Astrocyte (in vitro differentiated cells and primary cell): ENCODE measurements at regions not wholly inside any gene's neighbourhood (a gene's known extent, or its start where the extent isn't known, plus 50 kb on each side); places are given as distances from the start of the nearest gene placed in this dataset.

Experiments
- DNase-seq: peaks from one replicate; pipeline ENCODE4 v3.0.0-alpha.2; 2010; ENCODE audit warnings: low read depth
- FAIRE-seq: peaks from 2 replicates; lab custom pipeline; 2011; peaks lifted over from hg19 to GRCh38; lab: Jason Lieb, UNC
- H2AFZ ChIP-seq: 2 replicates; pipeline ENCODE4 v1.6.0; 2012; ENCODE audit warnings: low read depth, low read length, inconsistent platforms
- H3K27ac ChIP-seq: 2 replicates; pipeline ENCODE4 v1.5.1; 2011; ENCODE audit warnings: low read depth, low read length, inconsistent platforms
- H3K27me3 ChIP-seq: 2 replicates; pipeline ENCODE4 v1.6.0; 2011; ENCODE audit warnings: low read length, inconsistent platforms; ENCODE audit not compliant: insufficient read depth
- H3K36me3 ChIP-seq: 2 replicates; pipeline ENCODE4 v1.5.1; 2011; ENCODE audit warnings: low read length, inconsistent platforms; ENCODE audit not compliant: insufficient read depth
- H3K4me1 ChIP-seq: 2 replicates; pipeline ENCODE4 v1.5.1; 2011; ENCODE audit warnings: low read length, inconsistent platforms; ENCODE audit not compliant: insufficient read depth
- H3K4me2 ChIP-seq: 2 replicates; pipeline ENCODE4 v1.6.0; 2012; ENCODE audit warnings: low read length, inconsistent platforms
- H3K4me3 ChIP-seq: 2 replicates; pipeline ENCODE4 v1.5.1; 2011; ENCODE audit warnings: low read depth, mild to moderate bottlenecking, low read length, inconsistent platforms; ENCODE audit not compliant: insufficient read depth
- H3K79me2 ChIP-seq: 2 replicates; pipeline ENCODE4 v1.6.0; 2012; ENCODE audit warnings: mild to moderate bottlenecking, low read length, inconsistent platforms; ENCODE audit not compliant: insufficient read depth
- H3K9ac ChIP-seq: 2 replicates; pipeline ENCODE4 v1.6.0; 2012; ENCODE audit warnings: mild to moderate bottlenecking, low read length, inconsistent platforms
- H3K9me3 ChIP-seq: 2 replicates; pipeline ENCODE4 v1.5.1; 2012; ENCODE audit warnings: low read depth, mild to moderate bottlenecking, low read length, inconsistent platforms; ENCODE audit not compliant: insufficient read depth
- H4K20me1 ChIP-seq: 2 replicates; pipeline ENCODE4 v1.6.0; 2012; ENCODE audit warnings: low read length, inconsistent platforms; ENCODE audit not compliant: insufficient read depth
- H3K27ac Mint-ChIP-seq: one replicate; pipeline ENCODE4 v1.8.0; 2021; ENCODE audit warnings: mild to moderate bottlenecking, mixed read lengths; ENCODE audit not compliant: unreplicated experiment
- H3K27me3 Mint-ChIP-seq: one replicate; pipeline ENCODE4 v1.8.0; 2021; ENCODE audit warnings: low read depth, mixed read lengths; ENCODE audit not compliant: unreplicated experiment
- H3K36me3 Mint-ChIP-seq: one replicate; pipeline ENCODE4 v1.8.0; 2021; ENCODE audit warnings: low read depth, mixed read lengths; ENCODE audit not compliant: unreplicated experiment
- H3K4me1 Mint-ChIP-seq: one replicate; pipeline ENCODE4 v1.8.0; 2021; ENCODE audit warnings: low read depth, mixed read lengths; ENCODE audit not compliant: unreplicated experiment
- H3K4me3 Mint-ChIP-seq: one replicate; pipeline ENCODE4 v1.8.0; 2021; ENCODE audit warnings: mild to moderate bottlenecking, moderate library complexity, mixed read lengths; ENCODE audit not compliant: unreplicated experiment
- H3K9me3 Mint-ChIP-seq: one replicate; pipeline ENCODE4 v1.8.0; 2021; ENCODE audit warnings: mild to moderate bottlenecking, mixed read lengths; ENCODE audit not compliant: unreplicated experiment
- CTCF ChIP-seq: IDR thresholded peaks from 2 replicates; pipeline ENCODE4 v1.5.1; 2011; ENCODE audit warnings: low read depth, mild to moderate bottlenecking, inconsistent platforms, low read length, moderate library complexity; ENCODE audit not compliant: insufficient read depth
- EZH2 ChIP-seq: IDR thresholded peaks from 2 replicates; pipeline ENCODE4 v1.6.1; 2012; ENCODE audit warnings: mild to moderate bottlenecking, low read length, inconsistent platforms; ENCODE audit not compliant: insufficient read depth

DNA sequence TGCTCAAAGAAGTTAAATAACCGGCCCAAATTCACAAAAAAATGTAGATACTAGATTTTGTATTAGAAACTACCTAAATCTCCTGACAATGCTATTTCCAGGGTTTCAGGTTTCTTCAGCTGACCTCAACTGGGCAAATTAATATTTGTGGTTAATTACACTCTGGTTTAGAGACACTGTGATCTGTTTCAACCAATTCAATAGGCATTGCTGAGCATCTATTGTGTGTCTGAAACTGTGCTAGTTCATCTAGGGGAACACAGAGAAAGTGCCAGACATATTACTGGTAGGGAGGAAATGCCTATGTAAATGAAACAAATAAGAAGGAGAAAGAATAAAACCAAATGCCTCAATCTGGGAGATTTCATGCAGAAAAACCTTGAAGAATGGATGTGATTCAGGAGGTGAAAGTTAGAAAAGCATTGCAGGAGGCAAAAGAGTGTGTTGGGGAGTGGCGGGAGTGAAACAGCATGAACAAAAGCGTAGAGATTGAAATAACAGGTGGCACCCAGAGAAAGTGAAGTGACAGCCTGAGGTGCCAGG lies 51.3 kb upstream of the IVNS1ABP start:
- FAIRE-seq (no peak), DNase-seq (no peak)
- Histone ChIP-seq H2AFZ (no peak overlapping the region), H4K20me1 (no peaks in the 10 kb centered on the region), H3K9ac (no peak overlapping the region), H3K27ac (no peak overlapping the region), H3K4me3 (no peak overlapping the region), H3K27me3 (no peaks in the 10 kb centered on the region), H3K36me3 (no peaks in the 10 kb centered on the region), H3K4me2 (no peak overlapping the region), H3K9me3 (no peaks in the 10 kb centered on the region), H3K4me1 (no peaks in the 10 kb centered on the region), H3K79me2 (no peaks in the 10 kb centered on the region)
- H3K4me3 Mint-ChIP-seq = no peak overlapping the region
- peaks cover 14% of the 10 kb centered on the region for H3K4me1 Mint-ChIP-seq
- no peaks in the 10 kb centered on the region for H3K36me3 Mint-ChIP-seq
- no peak overlapping the region for H3K27ac Mint-ChIP-seq
- peaks cover 4% of the 10 kb centered on the region for H3K9me3 Mint-ChIP-seq
- no peak for TF ChIP-seq CTCF
- no peak for TF ChIP-seq EZH2
- H3K27me3 Mint-ChIP-seq = no peaks in the 10 kb centered on the region

DNA sequence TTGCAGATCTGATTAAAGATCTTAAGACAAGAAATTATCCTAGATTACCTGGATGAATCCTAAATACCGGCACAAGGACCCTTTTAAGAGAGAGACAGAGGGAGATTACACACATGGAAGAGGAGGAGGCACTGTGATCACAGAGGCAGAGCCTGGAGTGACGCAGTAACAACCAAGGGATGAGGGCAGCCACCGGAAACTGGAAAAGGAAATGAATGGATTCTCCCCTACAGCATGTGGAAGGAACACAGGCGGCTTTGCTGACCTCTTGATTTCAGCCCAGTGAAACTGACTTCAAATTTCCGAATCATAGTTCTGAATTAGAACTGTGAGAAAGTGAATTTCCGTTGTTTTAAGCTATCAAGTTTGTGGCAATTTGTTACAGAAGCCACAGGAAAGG lies 50.2 kb upstream of the IVNS1ABP start:
- H4K20me1 ChIP-seq = no peaks in the 10 kb centered on the region
- Mint-ChIP-seq H3K27ac (no peak overlapping the region), H3K27me3 (no peaks in the 10 kb centered on the region), H3K4me3 (no peak overlapping the region), H3K9me3 (peaks cover 5% of the 10 kb centered on the region), H3K36me3 (no peaks in the 10 kb centered on the region), H3K4me1 (peaks cover 16% of the 10 kb centered on the region)
- DNase-seq (no peak), FAIRE-seq (no peak)
- H3K4me1 ChIP-seq = no peaks in the 10 kb centered on the region
- H3K4me3 ChIP-seq = no peak overlapping the region
- TF ChIP-seq CTCF (no peak), EZH2 (no peak)
- H3K9me3 ChIP-seq = no peaks in the 10 kb centered on the region
- H3K9ac ChIP-seq = no peak overlapping the region
- H3K27ac ChIP-seq = no peak overlapping the region
- no peak overlapping the region for H3K4me2 ChIP-seq
- no peaks in the 10 kb centered on the region for H3K36me3 ChIP-seq
- no peak overlapping the region for H2AFZ ChIP-seq
- H3K27me3 ChIP-seq = no peaks in the 10 kb centered on the region
- no peaks in the 10 kb centered on the region for H3K79me2 ChIP-seq
